T follicular helper cell (primary cell): ENCODE measurements at regions not wholly inside any gene's neighbourhood (a gene's known extent, or its start where the extent isn't known, plus 50 kb on each side); places are given as distances from the start of the nearest gene placed in this dataset.

Experiments
- DNase-seq: peaks from one replicate; pipeline ENCODE4 v3.0.0-alpha.2; 2020; ENCODE audit warnings: low read depth

DNA sequence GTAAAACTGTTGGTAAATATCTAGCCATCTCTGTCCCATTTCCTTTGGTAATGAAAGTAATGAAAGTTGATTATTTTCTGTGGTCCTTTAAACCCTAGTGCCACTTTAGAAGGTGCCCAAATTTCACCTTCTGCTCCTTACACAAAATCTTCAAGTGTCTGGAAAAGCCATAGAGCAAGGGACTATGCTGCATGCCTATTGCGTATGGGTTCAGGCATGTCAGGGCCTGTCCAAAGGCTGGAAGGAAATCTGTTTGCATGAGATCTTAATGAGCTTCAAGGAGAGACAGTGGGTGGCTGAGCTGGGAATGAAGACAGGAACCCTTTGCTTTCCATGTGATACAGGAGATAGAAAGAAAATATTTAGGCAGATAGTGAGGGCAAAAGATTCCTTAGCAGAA is 66.6 kb upstream of the CCN6 start:
- DNase-seq = no peak

DNA sequence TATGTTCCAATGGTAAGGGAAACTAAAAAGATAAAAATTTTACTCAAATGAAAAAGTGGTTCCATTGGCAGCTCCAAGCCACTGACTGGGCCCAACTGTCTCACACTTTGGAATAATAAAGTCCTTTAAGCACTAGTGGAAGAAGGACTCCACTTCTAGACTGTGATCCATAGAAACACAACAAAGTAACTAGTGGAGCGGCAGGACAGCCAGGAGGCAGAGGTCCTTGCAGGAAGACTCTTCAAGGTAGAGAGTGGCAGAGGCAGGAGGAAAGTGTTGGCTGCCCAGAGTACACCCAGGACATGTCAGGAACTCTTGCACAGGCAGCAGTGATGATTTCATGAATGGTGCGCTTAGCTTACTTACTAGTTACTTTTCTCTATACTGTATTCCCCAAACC is 65.0 kb upstream of the CCN6 start:
- DNase-seq = no peak

- DNase-seq = no peak
Observed at GRCh38 chr6:111989743-111990142, 64.2 kb upstream of the CCN6 start.

DNA sequence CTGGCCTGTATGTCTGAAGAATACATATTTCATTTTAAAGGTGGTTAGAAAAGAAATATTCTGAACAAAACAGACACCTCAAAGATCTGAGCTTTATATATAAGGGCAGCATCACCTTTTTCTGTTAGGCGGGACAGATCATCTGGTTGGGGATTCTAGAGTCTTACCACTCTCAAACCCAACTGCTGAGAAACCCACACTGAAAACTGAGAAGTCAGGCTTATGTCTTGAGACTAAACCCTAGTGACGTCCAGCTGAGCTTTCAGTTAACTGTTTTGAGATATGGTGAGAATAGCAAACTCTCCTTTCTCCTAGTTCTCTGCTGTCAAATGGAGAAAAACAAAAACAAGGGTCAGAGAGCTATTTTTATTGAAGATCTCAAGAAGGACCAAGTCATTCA is 63.7 kb upstream of the CCN6 start:
- no peak for DNase-seq

DNA sequence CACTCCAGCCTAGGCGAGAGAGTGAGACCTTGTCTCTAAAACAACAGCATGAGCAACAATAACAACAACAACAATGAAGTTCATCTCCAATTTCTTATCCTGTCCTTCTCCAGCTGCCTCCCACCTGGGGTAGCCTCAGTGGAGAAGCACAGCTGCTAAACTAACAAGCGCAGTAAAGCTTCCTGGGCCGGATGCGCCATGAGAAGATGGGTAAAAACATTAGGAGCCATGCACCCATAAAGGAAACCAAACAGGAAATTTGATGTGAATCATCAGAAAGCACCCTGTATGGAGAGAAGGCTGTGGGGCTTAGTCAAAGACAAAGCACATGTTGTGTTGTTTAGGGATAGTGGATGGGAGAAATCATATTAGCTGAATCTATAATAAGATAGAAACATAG is 61.1 kb upstream of the CCN6 start:
- DNase-seq = peak; percentile 53

- no peak for DNase-seq
Observed at GRCh38 chr6:111993342-111993741, 60.6 kb upstream of the CCN6 start.

- DNase-seq = no peak
Observed at GRCh38 chr6:111994791-111995190, 59.1 kb upstream of the CCN6 start.

- DNase-seq = no peak
Observed at GRCh38 chr6:111995404-111995803, 58.5 kb upstream of the CCN6 start.

DNA sequence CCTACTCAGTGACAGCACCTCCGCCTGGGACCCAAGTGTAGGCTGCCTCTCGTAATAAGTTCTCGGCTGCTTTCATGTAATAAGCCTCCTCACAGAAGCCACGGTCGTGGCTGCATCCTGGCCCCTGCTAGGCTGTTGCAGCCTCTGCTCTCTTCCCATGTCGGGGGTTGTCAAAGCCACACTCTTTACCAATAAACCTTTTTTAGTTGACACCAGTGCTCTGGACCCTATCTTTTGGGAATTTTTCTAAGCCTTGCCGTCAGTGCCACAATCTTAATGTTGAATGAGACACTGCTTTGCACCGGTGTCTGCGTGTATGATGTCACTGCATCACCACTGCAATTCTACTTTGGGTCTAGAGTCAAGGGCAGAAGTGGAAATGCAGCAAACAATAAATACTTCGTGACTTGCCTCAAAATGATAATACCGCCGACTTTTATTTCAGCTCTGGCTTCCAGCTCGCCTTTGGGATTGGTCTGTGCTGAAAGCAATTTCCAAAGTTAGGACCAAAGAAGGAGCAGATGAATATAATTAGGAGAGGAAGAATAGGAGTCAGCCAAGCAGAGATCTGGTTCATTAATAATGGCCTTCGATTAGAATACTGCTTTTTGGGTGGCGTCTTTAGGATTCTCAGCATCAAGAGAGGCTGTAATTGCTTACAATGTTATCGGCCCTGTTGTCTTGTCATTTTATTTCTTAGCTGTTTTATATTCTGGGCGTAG is 57.6 kb upstream of the CCN6 start:
- DNase-seq = no peak

GRCh38 chr6:111997078-111997852 is 56.6 kb upstream of the CCN6 start:
- peak; percentile 74 for DNase-seq

GRCh38 chr6:111997853-111998208 is 56.1 kb upstream of the CCN6 start:
- DNase-seq = no peak

- no peak for DNase-seq
Observed at GRCh38 chr6:112002307-112002706, 51.6 kb upstream of the CCN6 start.
